Mesodermal cell (in vitro differentiated cells): ENCODE measurements at regions not wholly inside any gene's neighbourhood (a gene's known extent, or its start where the extent isn't known, plus 50 kb on each side); places are given as distances from the start of the nearest gene placed in this dataset.

Experiments
- H3K27ac ChIP-seq: 2 replicates; pipeline ENCODE4 v1.7.0; 2013; ENCODE audit warnings: mild to moderate bottlenecking, low read depth, low read length, moderate library complexity; ENCODE audit not compliant: severe bottlenecking
- H3K36me3 ChIP-seq: 2 replicates; pipeline ENCODE4 v1.7.1; 2013; ENCODE audit warnings: mild to moderate bottlenecking, low read length, moderate library complexity; ENCODE audit not compliant: control insufficient read depth, insufficient read depth
- H3K4me1 ChIP-seq: one replicate; pipeline ENCODE4 v1.7.1; 2013; ENCODE audit warnings: mild to moderate bottlenecking, low read length; ENCODE audit not compliant: insufficient read depth, control insufficient read depth, poor library complexity, severe bottlenecking
- H3K4me3 ChIP-seq: 2 replicates; pipeline ENCODE4 v1.7.0; 2013; ENCODE audit warnings: low read length, control low read depth, mild to moderate bottlenecking; ENCODE audit not compliant: insufficient read depth, poor library complexity, severe bottlenecking; ENCODE audit errors: extremely low read depth
- H3K9me3 ChIP-seq: 2 replicates; pipeline ENCODE4 v1.7.1; 2013; ENCODE audit warnings: mild to moderate bottlenecking, low read length, moderate library complexity; ENCODE audit not compliant: control insufficient read depth
- WGBS, 2 experiments: methylation state at CpG; one replicate each; pipeline ENCODE4 v1.1.5; 2013; ENCODE audit warnings: missing lambda C conversion rate in 2 of 2; ENCODE audit not compliant: insufficient coverage in 2 of 2; 5-methylcytosine and 5-hydroxymethylcytosine counted together

- H3K27ac ChIP-seq: no peak overlapping the region
- no peaks in the 10 kb centered on the region for H3K9me3 ChIP-seq
- no peak overlapping the region for H3K4me3 ChIP-seq
- no peaks in the 10 kb centered on the region for H3K36me3 ChIP-seq
- no peaks in the 10 kb centered on the region for H3K4me1 ChIP-seq
Measured at GRCh38 chr6:9984607-9985006, 430.3 kb downstream of the TFAP2A start.

- WGBS, 2 experiments: 100% methylated on average over 1 of the region's 2 CpGs
- Histone ChIP-seq H3K36me3 (no peaks in the 10 kb centered on the region), H3K9me3 (no peaks in the 10 kb centered on the region), H3K4me3 (no peak overlapping the region), H3K27ac (no peak overlapping the region), H3K4me1 (no peaks in the 10 kb centered on the region)
Measured at GRCh38 chr6:9983168-9983567, 431.7 kb downstream of the TFAP2A start.

- no peaks in the 10 kb centered on the region for H3K36me3 ChIP-seq
- H3K27ac ChIP-seq: no peak overlapping the region
- no peaks in the 10 kb centered on the region for H3K9me3 ChIP-seq
- H3K4me1 ChIP-seq: no peaks in the 10 kb centered on the region
- no peak overlapping the region for H3K4me3 ChIP-seq
- WGBS, 2 experiments: 79 to 90% methylated on average over 4 of the region's 5 CpGs
Measured at GRCh38 chr6:9982215-9982614, 432.7 kb downstream of the TFAP2A start.

- WGBS, 2 experiments: 80% methylated on average over 1 of the region's 5 CpGs; no CpG with 5 or more reads in 1 of the 2 experiments
- H3K9me3 ChIP-seq: no peaks in the 10 kb centered on the region
- H3K4me3 ChIP-seq: no peak overlapping the region
- H3K27ac ChIP-seq: no peak overlapping the region
- H3K4me1 ChIP-seq: no peaks in the 10 kb centered on the region
- H3K36me3 ChIP-seq: no peaks in the 10 kb centered on the region
Measured at GRCh38 chr6:9979996-9980395, 434.9 kb downstream of the TFAP2A start.

GRCh38 chr6:9978480-9978879 lies 436.4 kb downstream of the TFAP2A start:
- H3K9me3 ChIP-seq: no peaks in the 10 kb centered on the region
- H3K4me3 ChIP-seq: no peak overlapping the region
- H3K27ac ChIP-seq: no peak overlapping the region
- H3K36me3 ChIP-seq: no peaks in the 10 kb centered on the region
- WGBS, 2 experiments: 90 to 92% methylated on average over 6 of the region's 6 CpGs
- no peaks in the 10 kb centered on the region for H3K4me1 ChIP-seq

DNA sequence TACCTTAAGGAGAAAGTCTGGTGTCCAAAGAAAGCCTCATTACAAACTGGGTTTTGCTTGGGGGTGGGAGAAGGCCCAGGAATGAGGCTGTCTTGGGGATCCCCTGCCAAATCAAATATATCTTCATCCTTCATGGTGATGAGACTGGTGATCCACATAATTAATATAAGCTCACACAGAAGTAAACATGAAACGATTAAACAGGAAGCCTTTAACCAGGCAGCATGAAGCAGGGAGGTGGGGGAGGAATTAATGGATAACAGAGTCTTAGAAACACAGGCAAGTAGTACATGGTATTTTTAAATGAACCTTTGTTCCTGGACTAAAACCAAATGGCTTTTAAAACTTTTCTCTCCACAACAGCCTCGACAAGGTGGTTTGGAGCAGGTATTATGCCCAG lies 437.5 kb downstream of the TFAP2A start:
- H3K4me3 ChIP-seq: no peak overlapping the region
- WGBS, 2 experiments: no CpG with 5 or more reads among the region's 2 CpGs

DNA sequence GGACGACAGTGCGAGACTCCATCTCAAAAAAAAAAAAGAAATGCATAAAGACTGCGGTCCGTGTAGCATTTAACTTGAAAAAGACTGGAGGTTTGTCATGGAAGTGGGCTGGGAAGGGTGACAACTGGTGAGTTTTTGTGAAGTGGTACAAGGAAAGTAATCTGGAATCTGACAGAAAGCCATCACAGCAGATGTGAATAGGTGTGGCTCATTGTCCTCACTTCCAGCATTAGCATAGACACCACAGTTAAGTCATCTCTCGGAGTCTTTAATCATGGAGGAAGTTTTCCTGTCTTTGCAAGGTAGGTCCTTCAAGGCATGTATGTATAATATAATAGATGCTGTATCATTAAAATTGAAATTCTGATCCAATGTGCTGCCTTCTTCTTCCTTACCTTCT lies 453.2 kb downstream of the TFAP2A start:
- 79% methylated on average over 4 of the region's 5 CpGs; no CpG with 5 or more reads in 1 of the 2 experiments for WGBS, 2 experiments
- H3K4me3 ChIP-seq: no peak overlapping the region
- no peaks in the 10 kb centered on the region for H3K9me3 ChIP-seq
- H3K27ac ChIP-seq: no peak overlapping the region
- no peaks in the 10 kb centered on the region for H3K36me3 ChIP-seq
- no peaks in the 10 kb centered on the region for H3K4me1 ChIP-seq

More for the DNA sequence above, 437.5 kb downstream of the TFAP2A start:
- no peaks in the 10 kb centered on the region for H3K9me3 ChIP-seq
- H3K36me3 ChIP-seq: no peaks in the 10 kb centered on the region
- H3K4me1 ChIP-seq: no peaks in the 10 kb centered on the region
- H3K27ac ChIP-seq: no peak overlapping the region

DNA sequence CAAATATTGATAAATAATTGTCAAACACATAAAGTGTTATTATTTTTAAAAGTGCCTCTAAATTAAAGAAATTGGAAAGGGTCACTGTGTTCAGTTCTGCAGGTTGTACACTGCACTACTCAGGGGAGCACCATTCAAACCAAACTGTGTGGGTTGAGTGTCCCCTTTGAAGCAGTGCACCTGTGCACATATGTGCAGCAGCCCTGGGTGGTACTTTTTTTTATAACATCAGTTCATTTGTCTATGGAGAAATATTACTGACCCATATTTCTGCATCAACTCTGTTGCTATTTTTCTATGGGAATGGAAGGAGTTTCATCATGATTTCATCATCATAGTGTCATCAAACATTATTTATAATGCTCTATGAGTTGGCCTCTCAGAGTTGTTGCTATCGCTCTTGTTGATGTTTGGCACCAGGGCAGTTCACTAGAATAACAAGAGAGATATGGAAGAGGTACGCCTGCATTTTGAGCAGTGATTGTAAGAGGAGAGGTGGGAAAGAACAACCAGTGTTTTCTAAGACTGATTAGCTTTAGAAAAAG lies 457.6 kb downstream of the TFAP2A start:
- no peak overlapping the region for H3K27ac ChIP-seq
- 90% methylated on average over 2 of the region's 2 CpGs for WGBS, 2 experiments
- no peaks in the 10 kb centered on the region for H3K36me3 ChIP-seq
- no peaks in the 10 kb centered on the region for H3K9me3 ChIP-seq
- H3K4me3 ChIP-seq: no peak overlapping the region
- no peaks in the 10 kb centered on the region for H3K4me1 ChIP-seq

DNA sequence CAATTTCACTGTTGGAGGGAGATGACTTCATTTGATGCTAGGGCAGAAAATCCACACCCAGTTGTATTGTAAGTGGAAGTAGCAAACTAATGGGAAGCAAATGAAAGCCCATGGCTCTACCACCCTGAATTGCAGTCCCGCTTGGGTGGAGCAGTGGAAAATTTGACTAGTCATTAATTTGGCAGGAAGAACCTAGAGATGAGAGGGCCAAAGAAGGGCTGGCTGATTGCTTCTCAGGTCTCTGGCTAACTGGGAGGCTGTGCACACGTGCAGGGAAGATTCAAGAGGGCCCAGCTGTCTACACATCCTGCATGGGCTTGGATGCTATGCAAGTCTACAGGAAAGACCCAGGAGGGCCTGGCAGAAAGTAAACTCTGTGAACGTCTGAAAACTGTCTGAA lies 466.2 kb downstream of the TFAP2A start:
- Histone ChIP-seq H3K4me3 (no peak overlapping the region), H3K9me3 (no peaks in the 10 kb centered on the region), H3K27ac (no peak overlapping the region), H3K36me3 (no peaks in the 10 kb centered on the region), H3K4me1 (no peaks in the 10 kb centered on the region)
- WGBS, 2 experiments: 74 to 89% methylated on average over 2 to 3 of the region's 3 CpGs

DNA sequence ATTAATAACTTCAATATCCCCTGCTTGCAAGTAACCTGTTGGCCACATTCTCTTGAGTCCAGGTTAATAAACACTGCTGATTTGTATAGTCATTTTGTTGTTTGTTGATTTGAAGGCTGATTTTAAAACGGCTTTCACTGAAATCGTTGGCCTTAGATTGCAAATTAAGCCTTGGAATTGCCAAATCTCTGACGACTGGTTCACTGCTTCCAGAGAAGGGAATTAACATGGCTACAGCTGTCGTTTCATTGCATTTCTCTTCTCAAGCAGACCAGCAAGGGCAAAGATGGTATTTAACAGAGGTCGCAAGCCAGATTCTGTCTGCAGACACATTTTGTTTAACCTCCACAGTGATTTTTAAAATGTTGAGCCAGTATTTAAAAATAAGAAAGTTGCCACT lies 470.9 kb downstream of the TFAP2A start:
- WGBS, 2 experiments: 81 to 94% methylated on average over 4 to 5 of the region's 5 CpGs
- H3K36me3 ChIP-seq: no peaks in the 10 kb centered on the region
- H3K4me1 ChIP-seq: no peaks in the 10 kb centered on the region
- H3K9me3 ChIP-seq: no peaks in the 10 kb centered on the region
- no peak overlapping the region for H3K4me3 ChIP-seq
- H3K27ac ChIP-seq: no peak overlapping the region

DNA sequence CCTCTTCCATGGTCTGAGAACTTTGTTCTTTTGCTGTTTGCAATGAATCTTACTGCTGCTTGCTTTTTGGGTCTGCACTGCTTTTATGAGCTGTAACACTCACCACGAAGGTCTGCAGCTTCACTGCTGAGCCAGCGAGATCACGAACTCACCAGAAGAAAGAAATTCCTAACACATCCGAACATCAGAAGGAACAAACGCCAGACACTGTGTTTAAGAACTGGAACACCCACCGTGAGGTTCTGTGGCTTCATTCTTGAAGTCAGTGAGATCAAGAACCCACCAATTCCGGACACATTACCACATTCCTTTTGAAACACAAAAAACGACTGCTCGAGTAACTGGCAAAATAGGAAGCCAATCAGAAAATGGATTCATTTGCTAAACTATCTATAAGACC lies 471.8 kb downstream of the TFAP2A start:
- 93 to 97% methylated on average over 6 to 8 of the region's 9 CpGs for WGBS, 2 experiments
- Histone ChIP-seq H3K4me1 (no peaks in the 10 kb centered on the region), H3K27ac (no peak overlapping the region), H3K4me3 (no peak overlapping the region), H3K9me3 (no peaks in the 10 kb centered on the region), H3K36me3 (no peaks in the 10 kb centered on the region)
